ENCODE measurements at regions not wholly inside any gene's neighbourhood (a gene's known extent, or its start where the extent isn't known, plus 50 kb on each side); places are given as distances from the start of the nearest gene placed in this dataset.
A peak's percentile ranks its signal among the peaks of the same experiment; 100 is the strongest.
"Not testable (repeated sequence)": the region's sequence is repeated elsewhere in the genome, so short reads cannot be mapped to it uniquely, and the experiment has no call there.

GRCh38 chr3:18725668-18726407 lies 300.7 kb upstream of the SATB1 start:
- DNase-seq = no peak

- no peak for DNase-seq
Measured at GRCh38 chr3:18724456-18724855, 299.3 kb upstream of the SATB1 start.

GRCh38 chr3:18723206-18723810 lies 298.2 kb upstream of the SATB1 start:
- no peak for DNase-seq

- DNase-seq = no peak
Measured at GRCh38 chr3:18720543-18720942, 295.4 kb upstream of the SATB1 start.

- no peak for DNase-seq
Measured at GRCh38 chr3:18717598-18717997, 292.5 kb upstream of the SATB1 start.

GRCh38 chr3:18716821-18717220 lies 291.7 kb upstream of the SATB1 start:
- no peak for DNase-seq

- DNase-seq = no peak
Measured at GRCh38 chr3:18716101-18716500, 291.0 kb upstream of the SATB1 start.

- DNase-seq = no peak
Measured at GRCh38 chr3:18715208-18715607, 290.1 kb upstream of the SATB1 start.

- no peak for DNase-seq
Measured at GRCh38 chr3:18713577-18713951, 288.4 kb upstream of the SATB1 start.

GRCh38 chr3:18712713-18713576 lies 287.8 kb upstream of the SATB1 start:
- DNase-seq = no peak

- DNase-seq = no peak
Measured at GRCh38 chr3:18704326-18704725, 279.2 kb upstream of the SATB1 start.

GRCh38 chr3:18703798-18704197 lies 278.7 kb upstream of the SATB1 start:
- no peak for DNase-seq

GRCh38 chr3:18693588-18694329 lies 268.6 kb upstream of the SATB1 start:
- DNase-seq = not testable (repeated sequence)

- no peak for DNase-seq
Measured at GRCh38 chr3:18687286-18687685, 262.1 kb upstream of the SATB1 start.

GRCh38 chr3:18683900-18684299 lies 258.8 kb upstream of the SATB1 start:
- DNase-seq = no peak

GRCh38 chr3:18681818-18682345 lies 256.7 kb upstream of the SATB1 start:
- DNase-seq = no peak

GRCh38 chr3:18680758-18681157 lies 255.6 kb upstream of the SATB1 start:
- no peak for DNase-seq

GRCh38 chr3:18679238-18679637 lies 254.1 kb upstream of the SATB1 start:
- no peak for DNase-seq

GRCh38 chr3:18675197-18675596 lies 250.1 kb upstream of the SATB1 start:
- no peak for DNase-seq

GRCh38 chr3:18672561-18672960 lies 247.4 kb upstream of the SATB1 start:
- no peak for DNase-seq

GRCh38 chr3:18670759-18671158 lies 245.6 kb upstream of the SATB1 start:
- no peak for DNase-seq

- DNase-seq = peak in 2 of 4 experiments; percentile 1
Measured at GRCh38 chr3:18669374-18669773, 244.2 kb upstream of the SATB1 start.

- no peak for DNase-seq
Measured at GRCh38 chr3:18667552-18667951, 242.4 kb upstream of the SATB1 start.

Data from activated CD4-positive, CD25-positive, alpha-beta regulatory T cell (primary cell).